ENCODE measurements at regions not wholly inside any gene's neighbourhood (a gene's known extent, or its start where the extent isn't known, plus 50 kb on each side); places are given as distances from the start of the nearest gene placed in this dataset.

- TF ChIP-seq, protein P1, sequence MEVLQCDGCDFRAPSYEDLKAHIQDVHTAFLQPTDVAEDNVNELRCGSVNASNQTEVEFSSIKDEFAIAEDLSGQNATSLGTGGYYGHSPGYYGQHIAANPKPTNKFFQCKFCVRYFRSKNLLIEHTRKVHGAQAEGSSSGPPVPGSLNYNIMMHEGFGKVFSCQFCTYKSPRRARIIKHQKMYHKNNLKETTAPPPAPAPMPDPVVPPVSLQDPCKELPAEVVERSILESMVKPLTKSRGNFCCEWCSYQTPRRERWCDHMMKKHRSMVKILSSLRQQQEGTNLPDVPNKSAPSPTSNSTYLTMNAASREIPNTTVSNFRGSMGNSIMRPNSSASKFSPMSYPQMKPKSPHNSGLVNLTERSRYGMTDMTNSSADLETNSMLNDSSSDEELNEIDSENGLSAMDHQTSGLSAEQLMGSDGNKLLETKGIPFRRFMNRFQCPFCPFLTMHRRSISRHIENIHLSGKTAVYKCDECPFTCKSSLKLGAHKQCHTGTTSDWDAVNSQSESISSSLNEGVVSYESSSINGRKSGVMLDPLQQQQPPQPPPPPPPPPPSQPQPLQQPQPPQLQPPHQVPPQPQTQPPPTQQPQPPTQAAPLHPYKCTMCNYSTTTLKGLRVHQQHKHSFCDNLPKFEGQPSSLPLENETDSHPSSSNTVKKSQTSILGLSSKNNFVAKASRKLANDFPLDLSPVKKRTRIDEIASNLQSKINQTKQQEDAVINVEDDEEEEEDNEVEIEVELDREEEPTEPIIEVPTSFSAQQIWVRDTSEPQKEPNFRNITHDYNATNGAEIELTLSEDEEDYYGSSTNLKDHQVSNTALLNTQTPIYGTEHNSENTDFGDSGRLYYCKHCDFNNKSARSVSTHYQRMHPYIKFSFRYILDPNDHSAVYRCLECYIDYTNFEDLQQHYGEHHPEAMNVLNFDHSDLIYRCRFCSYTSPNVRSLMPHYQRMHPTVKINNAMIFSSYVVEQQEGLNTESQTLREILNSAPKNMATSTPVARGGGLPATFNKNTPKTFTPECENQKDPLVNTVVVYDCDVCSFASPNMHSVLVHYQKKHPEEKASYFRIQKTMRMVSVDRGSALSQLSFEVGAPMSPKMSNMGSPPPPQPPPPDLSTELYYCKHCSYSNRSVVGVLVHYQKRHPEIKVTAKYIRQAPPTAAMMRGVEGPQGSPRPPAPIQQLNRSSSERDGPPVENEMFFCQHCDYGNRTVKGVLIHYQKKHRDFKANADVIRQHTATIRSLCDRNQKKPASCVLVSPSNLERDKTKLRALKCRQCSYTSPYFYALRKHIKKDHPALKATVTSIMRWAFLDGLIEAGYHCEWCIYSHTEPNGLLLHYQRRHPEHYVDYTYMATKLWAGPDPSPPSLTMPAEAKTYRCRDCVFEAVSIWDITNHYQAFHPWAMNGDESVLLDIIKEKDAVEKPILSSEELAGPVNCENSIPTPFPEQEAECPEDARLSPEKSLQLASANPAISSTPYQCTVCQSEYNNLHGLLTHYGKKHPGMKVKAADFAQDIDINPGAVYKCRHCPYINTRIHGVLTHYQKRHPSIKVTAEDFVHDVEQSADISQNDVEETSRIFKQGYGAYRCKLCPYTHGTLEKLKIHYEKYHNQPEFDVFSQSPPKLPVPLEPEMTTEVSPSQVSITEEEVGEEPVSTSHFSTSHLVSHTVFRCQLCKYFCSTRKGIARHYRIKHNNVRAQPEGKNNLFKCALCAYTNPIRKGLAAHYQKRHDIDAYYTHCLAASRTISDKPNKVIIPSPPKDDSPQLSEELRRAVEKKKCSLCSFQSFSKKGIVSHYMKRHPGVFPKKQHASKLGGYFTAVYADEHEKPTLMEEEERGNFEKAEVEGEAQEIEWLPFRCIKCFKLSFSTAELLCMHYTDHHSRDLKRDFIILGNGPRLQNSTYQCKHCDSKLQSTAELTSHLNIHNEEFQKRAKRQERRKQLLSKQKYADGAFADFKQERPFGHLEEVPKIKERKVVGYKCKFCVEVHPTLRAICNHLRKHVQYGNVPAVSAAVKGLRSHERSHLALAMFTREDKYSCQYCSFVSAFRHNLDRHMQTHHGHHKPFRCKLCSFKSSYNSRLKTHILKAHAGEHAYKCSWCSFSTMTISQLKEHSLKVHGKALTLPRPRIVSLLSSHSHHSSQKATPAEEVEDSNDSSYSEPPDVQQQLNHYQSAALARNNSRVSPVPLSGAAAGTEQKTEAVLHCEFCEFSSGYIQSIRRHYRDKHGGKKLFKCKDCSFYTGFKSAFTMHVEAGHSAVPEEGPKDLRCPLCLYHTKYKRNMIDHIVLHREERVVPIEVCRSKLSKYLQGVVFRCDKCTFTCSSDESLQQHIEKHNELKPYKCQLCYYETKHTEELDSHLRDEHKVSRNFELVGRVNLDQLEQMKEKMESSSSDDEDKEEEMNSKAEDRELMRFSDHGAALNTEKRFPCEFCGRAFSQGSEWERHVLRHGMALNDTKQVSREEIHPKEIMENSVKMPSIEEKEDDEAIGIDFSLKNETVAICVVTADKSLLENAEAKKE (CRISPR knock-in tag; IDR thresholded peaks at IDR 0.05) = no peak
- TF ChIP-seq POLR2AphosphoS5 (IDR thresholded peaks at IDR 0.05; ENCODE audit: low read depth) (no peak), REST (IDR thresholded peaks at IDR 0.05; ENCODE audit: unreplicated experiment) (no peak), EZH2phosphoT487 (IDR thresholded peaks at IDR 0.05; ENCODE audit: unreplicated experiment) (no peak), EZH2 (IDR thresholded peaks at IDR 0.05; ENCODE audit: low read depth, unreplicated experiment) (no peak), CREB1 (CRISPR knock-in tag; IDR thresholded peaks at IDR 0.05; ENCODE audit: low read depth) (no peak), ZNF114 (CRISPR knock-in tag; IDR thresholded peaks at IDR 0.05) (no peak), JUNB (IDR thresholded peaks at IDR 0.05; ENCODE audit: unreplicated experiment) (no peak), STAT1 (IDR thresholded peaks at IDR 0.05; ENCODE audit: unreplicated experiment) (no peak), ZNF331 (CRISPR knock-in tag; IDR thresholded peaks at IDR 0.05; ENCODE audit: low read depth) (no peak), NANOG (IDR thresholded peaks at IDR 0.05; ENCODE audit: borderline replicate concordance) (no peak), CTCF (conservative IDR thresholded peaks at IDR 0.05; ENCODE audit: low read depth in 2 of 2) (no peak)
- TF ChIP-seq, protein P2, sequence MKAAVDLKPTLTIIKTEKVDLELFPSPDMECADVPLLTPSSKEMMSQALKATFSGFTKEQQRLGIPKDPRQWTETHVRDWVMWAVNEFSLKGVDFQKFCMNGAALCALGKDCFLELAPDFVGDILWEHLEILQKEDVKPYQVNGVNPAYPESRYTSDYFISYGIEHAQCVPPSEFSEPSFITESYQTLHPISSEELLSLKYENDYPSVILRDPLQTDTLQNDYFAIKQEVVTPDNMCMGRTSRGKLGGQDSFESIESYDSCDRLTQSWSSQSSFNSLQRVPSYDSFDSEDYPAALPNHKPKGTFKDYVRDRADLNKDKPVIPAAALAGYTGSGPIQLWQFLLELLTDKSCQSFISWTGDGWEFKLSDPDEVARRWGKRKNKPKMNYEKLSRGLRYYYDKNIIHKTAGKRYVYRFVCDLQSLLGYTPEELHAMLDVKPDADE (IDR thresholded peaks at IDR 0.05) = no peak
- no peak overlapping the region for H3K27ac Mint-ChIP-seq
- ATAC-seq = no peak
- Histone ChIP-seq H3K4me3 (no peak overlapping the region), H3K79me2 (replicated peaks; ENCODE audit: insufficient read depth) (no peaks in the 10 kb centered on the region), H3K9me2 (ENCODE audit: insufficient read depth) (peaks cover 5% of the 10 kb centered on the region), H3K4me1 (ENCODE audit: insufficient read depth) (peaks cover 8% of the 10 kb centered on the region), H3K27ac (ENCODE audit: low read depth) (no peak overlapping the region), H3K27me3 (ENCODE audit: insufficient read depth) (no peaks in the 10 kb centered on the region), H3K4me2 (no peak overlapping the region), H3K36me3 (ENCODE audit: insufficient read depth) (no peaks in the 10 kb centered on the region), H4K20me1 (replicated peaks; ENCODE audit: insufficient read depth) (no peaks in the 10 kb centered on the region), H3F3A (replicated peaks; ENCODE audit: low read depth) (no peaks in the 10 kb centered on the region), H2AFZ (peak overlapping the region; percentile 25)
- H3K4me3 Mint-ChIP-seq = no peak overlapping the region
- DNase-seq (ENCODE audit: low spot score) = no peak
- no peaks in the 10 kb centered on the region; the same call in 2 of the 3 replicates for H3K36me3 Mint-ChIP-seq (ENCODE audit: low read depth)
- H3K9me3 Mint-ChIP-seq = no peaks in the 10 kb centered on the region
- H3K27me3 Mint-ChIP-seq (ENCODE audit: insufficient read depth, low read depth, poor library complexity) = peaks cover 1% of the 10 kb centered on the region
- peaks cover 20% of the 10 kb centered on the region for H3K4me1 Mint-ChIP-seq
These were observed 273.3 kb upstream of the SEMA6A start for GRCh38 chr5:116847960-116848359.

All from GM23338 (cell line).